ENCODE measurements at regions not wholly inside any gene's neighbourhood (a gene's known extent, or its start where the extent isn't known, plus 50 kb on each side); places are given as distances from the start of the nearest gene placed in this dataset.

DNA sequence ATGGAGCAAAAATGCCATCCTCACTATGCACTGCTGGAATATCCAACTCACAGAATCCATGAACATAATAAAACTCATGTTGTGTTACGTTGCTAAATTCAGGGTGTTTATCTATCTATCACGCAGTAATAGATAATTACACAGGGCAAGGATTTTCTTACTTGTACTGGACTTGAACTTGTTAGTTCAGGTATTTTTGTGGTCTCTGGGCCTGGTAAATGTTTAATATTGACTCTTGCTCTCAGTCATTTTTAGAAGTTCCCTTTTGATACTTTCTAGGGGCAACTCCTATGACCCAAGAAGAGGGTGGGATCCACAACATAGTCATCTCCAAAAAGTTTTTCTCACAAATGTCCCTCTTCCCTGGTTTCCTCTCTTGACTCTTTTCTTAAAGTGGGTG, 522.4 kb upstream of the IGFBP7 start:
- Histone ChIP-seq H3K4me3 (ENCODE audit: low read depth in 2 of 2, low read length in 2 of 2) (no peak overlapping the region), H3K9me3 (ENCODE audit: control insufficient read depth, insufficient read depth, low read depth, low read length) (no peaks in the 10 kb centered on the region), H3K36me3 (ENCODE audit: control insufficient read depth, insufficient read depth, low read length) (no peaks in the 10 kb centered on the region), H3K4me1 (ENCODE audit: control insufficient read depth, insufficient read depth, low read length) (no peaks in the 10 kb centered on the region), H3K27ac (ENCODE audit: low read length) (no peak overlapping the region), H3K27me3 (ENCODE audit: control insufficient read depth, insufficient read depth, low read length) (no peaks in the 10 kb centered on the region)
- in situ Hi-C loops (cut with HindIII; ENCODE audit: low pct_unique_long_range_greater_than_20kb, low sequenced_read_pairs) = no loop called here
- CTCF ChIA-PET = no interaction called here
- POLR2A ChIA-PET = no interaction called here
- BruUV-seq (replicated peaks) = no TSS peak
- ATAC-seq (no peak), DNase-seq (ENCODE audit: low read depth, low spot score) (no peak)
- TF ChIP-seq SIN3A (IDR thresholded peaks at IDR 0.05; ENCODE audit: borderline replicate concordance, insufficient read depth, low read depth, low read length) = no peak
- TF ChIP-seq, protein P1, sequence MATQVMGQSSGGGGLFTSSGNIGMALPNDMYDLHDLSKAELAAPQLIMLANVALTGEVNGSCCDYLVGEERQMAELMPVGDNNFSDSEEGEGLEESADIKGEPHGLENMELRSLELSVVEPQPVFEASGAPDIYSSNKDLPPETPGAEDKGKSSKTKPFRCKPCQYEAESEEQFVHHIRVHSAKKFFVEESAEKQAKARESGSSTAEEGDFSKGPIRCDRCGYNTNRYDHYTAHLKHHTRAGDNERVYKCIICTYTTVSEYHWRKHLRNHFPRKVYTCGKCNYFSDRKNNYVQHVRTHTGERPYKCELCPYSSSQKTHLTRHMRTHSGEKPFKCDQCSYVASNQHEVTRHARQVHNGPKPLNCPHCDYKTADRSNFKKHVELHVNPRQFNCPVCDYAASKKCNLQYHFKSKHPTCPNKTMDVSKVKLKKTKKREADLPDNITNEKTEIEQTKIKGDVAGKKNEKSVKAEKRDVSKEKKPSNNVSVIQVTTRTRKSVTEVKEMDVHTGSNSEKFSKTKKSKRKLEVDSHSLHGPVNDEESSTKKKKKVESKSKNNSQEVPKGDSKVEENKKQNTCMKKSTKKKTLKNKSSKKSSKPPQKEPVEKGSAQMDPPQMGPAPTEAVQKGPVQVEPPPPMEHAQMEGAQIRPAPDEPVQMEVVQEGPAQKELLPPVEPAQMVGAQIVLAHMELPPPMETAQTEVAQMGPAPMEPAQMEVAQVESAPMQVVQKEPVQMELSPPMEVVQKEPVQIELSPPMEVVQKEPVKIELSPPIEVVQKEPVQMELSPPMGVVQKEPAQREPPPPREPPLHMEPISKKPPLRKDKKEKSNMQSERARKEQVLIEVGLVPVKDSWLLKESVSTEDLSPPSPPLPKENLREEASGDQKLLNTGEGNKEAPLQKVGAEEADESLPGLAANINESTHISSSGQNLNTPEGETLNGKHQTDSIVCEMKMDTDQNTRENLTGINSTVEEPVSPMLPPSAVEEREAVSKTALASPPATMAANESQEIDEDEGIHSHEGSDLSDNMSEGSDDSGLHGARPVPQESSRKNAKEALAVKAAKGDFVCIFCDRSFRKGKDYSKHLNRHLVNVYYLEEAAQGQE (IDR thresholded peaks at IDR 0.05; ENCODE audit: insufficient read depth in 1 of 2, low read depth in 2 of 2, low read length in 1 of 2) = no peak
- TF ChIP-seq, protein P2, sequence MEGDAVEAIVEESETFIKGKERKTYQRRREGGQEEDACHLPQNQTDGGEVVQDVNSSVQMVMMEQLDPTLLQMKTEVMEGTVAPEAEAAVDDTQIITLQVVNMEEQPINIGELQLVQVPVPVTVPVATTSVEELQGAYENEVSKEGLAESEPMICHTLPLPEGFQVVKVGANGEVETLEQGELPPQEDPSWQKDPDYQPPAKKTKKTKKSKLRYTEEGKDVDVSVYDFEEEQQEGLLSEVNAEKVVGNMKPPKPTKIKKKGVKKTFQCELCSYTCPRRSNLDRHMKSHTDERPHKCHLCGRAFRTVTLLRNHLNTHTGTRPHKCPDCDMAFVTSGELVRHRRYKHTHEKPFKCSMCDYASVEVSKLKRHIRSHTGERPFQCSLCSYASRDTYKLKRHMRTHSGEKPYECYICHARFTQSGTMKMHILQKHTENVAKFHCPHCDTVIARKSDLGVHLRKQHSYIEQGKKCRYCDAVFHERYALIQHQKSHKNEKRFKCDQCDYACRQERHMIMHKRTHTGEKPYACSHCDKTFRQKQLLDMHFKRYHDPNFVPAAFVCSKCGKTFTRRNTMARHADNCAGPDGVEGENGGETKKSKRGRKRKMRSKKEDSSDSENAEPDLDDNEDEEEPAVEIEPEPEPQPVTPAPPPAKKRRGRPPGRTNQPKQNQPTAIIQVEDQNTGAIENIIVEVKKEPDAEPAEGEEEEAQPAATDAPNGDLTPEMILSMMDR (IDR thresholded peaks at IDR 0.05) = no peak
- no peak for TF ChIP-seq TCF7L2 (IDR thresholded peaks at IDR 0.05; ENCODE audit: low read depth, low read length)
- no peak for TF ChIP-seq POLR2AphosphoS5 (IDR thresholded peaks at IDR 0.05; ENCODE audit: low read depth, low read length)
- intact Hi-C loops (cut with micrococcal nuclease; ENCODE audit: unreplicated experiment) = no loop called here

DNA sequence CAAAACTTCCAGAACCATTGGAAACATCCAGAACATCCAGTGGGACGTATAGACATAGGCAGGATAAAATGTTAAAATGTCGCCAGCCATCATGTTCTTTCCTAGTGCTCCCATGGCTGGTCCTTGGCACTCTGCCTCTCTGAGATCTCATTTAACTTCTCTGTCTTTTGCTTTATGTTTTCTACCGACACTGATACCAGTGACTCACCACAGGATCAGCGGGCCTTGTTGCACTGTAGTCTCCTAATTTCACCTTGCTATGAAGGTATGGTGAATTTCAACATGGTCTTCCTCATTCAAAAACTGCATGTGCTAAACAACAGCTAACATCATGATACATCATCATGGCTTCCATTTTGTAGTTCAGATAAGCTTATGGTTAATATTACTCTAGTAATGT, 521.0 kb upstream of the IGFBP7 start:
- ChIA-PET CTCF (no interaction called here), POLR2A (no interaction called here)
- Histone ChIP-seq H3K4me3 (ENCODE audit: low read depth in 2 of 2, low read length in 2 of 2) (no peak overlapping the region), H3K36me3 (ENCODE audit: control insufficient read depth, insufficient read depth, low read length) (no peaks in the 10 kb centered on the region), H3K27ac (ENCODE audit: low read length) (no peak overlapping the region), H3K9me3 (ENCODE audit: control insufficient read depth, insufficient read depth, low read depth, low read length) (no peaks in the 10 kb centered on the region), H3K4me1 (ENCODE audit: control insufficient read depth, insufficient read depth, low read length) (no peaks in the 10 kb centered on the region), H3K27me3 (ENCODE audit: control insufficient read depth, insufficient read depth, low read length) (no peaks in the 10 kb centered on the region)
- TF ChIP-seq, protein P2 (IDR thresholded peaks at IDR 0.05) = no peak
- DNase-seq (ENCODE audit: low read depth, low spot score) (no peak), ATAC-seq (no peak)
- in situ Hi-C loops (cut with HindIII; ENCODE audit: low pct_unique_long_range_greater_than_20kb, low sequenced_read_pairs) = no loop called here
- intact Hi-C loops (cut with micrococcal nuclease; ENCODE audit: unreplicated experiment) = no loop called here
- no TSS peak for BruUV-seq (replicated peaks)

DNA sequence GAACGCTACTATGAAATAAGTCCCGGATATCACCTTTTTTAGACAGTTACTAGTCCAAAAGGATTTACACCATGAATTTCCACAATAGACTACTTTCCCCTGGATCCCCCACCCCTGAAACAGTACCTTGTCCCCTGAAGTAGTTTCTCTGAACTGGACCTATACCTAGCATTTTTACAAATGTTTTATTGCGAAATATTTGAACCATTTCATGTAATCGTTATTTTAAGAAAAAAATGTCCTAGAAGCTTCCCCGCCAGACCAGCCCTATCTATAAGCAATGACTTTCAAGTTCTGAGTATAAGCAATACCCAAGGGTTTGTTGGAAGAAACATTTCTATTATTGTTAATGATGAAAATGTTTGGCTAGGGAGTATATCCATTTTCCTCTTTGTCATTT, 517.8 kb upstream of the IGFBP7 start:
- Histone ChIP-seq H3K4me1 (ENCODE audit: control insufficient read depth, insufficient read depth, low read length) (no peaks in the 10 kb centered on the region), H3K4me3 (ENCODE audit: low read depth in 2 of 2, low read length in 2 of 2) (no peak overlapping the region), H3K36me3 (ENCODE audit: control insufficient read depth, insufficient read depth, low read length) (no peaks in the 10 kb centered on the region), H3K27me3 (ENCODE audit: control insufficient read depth, insufficient read depth, low read length) (no peaks in the 10 kb centered on the region), H3K27ac (ENCODE audit: low read length) (no peak overlapping the region), H3K9me3 (ENCODE audit: control insufficient read depth, insufficient read depth, low read depth, low read length) (no peaks in the 10 kb centered on the region)
- ChIA-PET POLR2A (no interaction called here), CTCF (no interaction called here)
- in situ Hi-C loops (cut with HindIII; ENCODE audit: low pct_unique_long_range_greater_than_20kb, low sequenced_read_pairs) = no loop called here
- intact Hi-C loops (cut with micrococcal nuclease; ENCODE audit: unreplicated experiment) = no loop called here
- ATAC-seq = no peak
- DNase-seq (ENCODE audit: low read depth, low spot score) = no peak
- no TSS peak for BruUV-seq (replicated peaks)
- TF ChIP-seq, protein P1 (IDR thresholded peaks at IDR 0.05; ENCODE audit: insufficient read depth in 1 of 2, low read depth in 2 of 2, low read length in 1 of 2) = no peak
- TF ChIP-seq, protein P2 (IDR thresholded peaks at IDR 0.05) = no peak
- no peak for TF ChIP-seq TCF7L2 (IDR thresholded peaks at IDR 0.05; ENCODE audit: low read depth, low read length)
- TF ChIP-seq POLR2AphosphoS5 (IDR thresholded peaks at IDR 0.05; ENCODE audit: low read depth, low read length) = no peak
- no peak for TF ChIP-seq SIN3A (IDR thresholded peaks at IDR 0.05; ENCODE audit: borderline replicate concordance, insufficient read depth, low read depth, low read length)
